Transverse colon (tissue), 4 donors: ENCODE measurements at regions not wholly inside any gene's neighbourhood (a gene's known extent, or its start where the extent isn't known, plus 50 kb on each side); places are given as distances from the start of the nearest gene placed in this dataset.

ENCODE experiments used
- DNase-seq: peaks from one replicate; pipeline ENCODE4 v3.0.0-alpha.2; 2019
- H3K27ac ChIP-seq, 4 donors: fragments of 200-600 bp; sonication (generic); 2 replicates each; pipeline ENCODE4 v1.5.1; 2016 to 2018; ENCODE audit warnings: inconsistent platforms in 4 of 4
- H3K27me3 ChIP-seq: fragments of 200-600 bp; sonication (generic); 2 replicates; pipeline ENCODE4 v1.5.1; 2017; ENCODE audit warnings: inconsistent platforms
- H3K36me3 ChIP-seq, 4 donors: fragments of 200-600 bp; sonication (generic); 2 replicates each; pipeline ENCODE4 v1.5.1; 2017 to 2019; ENCODE audit warnings: inconsistent platforms in 4 of 4
- H3K4me1 ChIP-seq, 4 donors: fragments of 200-600 bp; sonication (generic); 2 replicates each; pipeline ENCODE4 v1.5.1; 2017 to 2020; ENCODE audit warnings: inconsistent platforms in 4 of 4
- H3K4me3 ChIP-seq, 4 donors: fragments of 200-600 bp; sonication (generic); 1 replicate in 1 of 4; 2 replicates in 3 of 4; pipeline versions ENCODE4 v1.5.1 to v1.6.1; 2017 to 2019; ENCODE audit warnings: inconsistent platforms in 4 of 4
- H3K9me3 ChIP-seq, 2 donors: fragments of 200-600 bp; sonication (generic); 2 replicates each; pipeline ENCODE4 v1.5.1; 2017 to 2019; ENCODE audit warnings: inconsistent platforms in 2 of 2
- EP300 ChIP-seq: sonication (generic); formaldehyde crosslinking; IDR thresholded peaks from one replicate; pipeline ENCODE4 v1.6.1; 2017; ENCODE audit warnings: antibody characterized with exemption, low read depth
- POLR2A ChIP-seq: fragments of 450-650 bp; IDR thresholded peaks from one replicate; pipeline ENCODE4 v1.6.1; 2016; ENCODE audit warnings: antibody characterized with exemption, mild to moderate bottlenecking, moderate library complexity
- POLR2AphosphoS5 ChIP-seq, 3 donors: sonication (generic); formaldehyde crosslinking; IDR thresholded peaks; one replicate each; pipeline ENCODE4 v1.6.1; 2016; ENCODE audit warnings: antibody characterized with exemption in 3 of 3
- WGBS, 2 donors: methylation state at CpG; one replicate each; pipeline ENCODE4 v1.1.5; 2018; ENCODE audit warnings: low coverage in 1 of 2; 5-methylcytosine and 5-hydroxymethylcytosine counted together
- in situ Hi-C, 4 donors: fragments of 200-750 bp; cut with MboI; loops; one replicate each; pipeline versions ENCODE4 v1.15.0 to v1.15.1; 2017; ENCODE audit warnings: low sequenced_read_pairs in 3 of 4, low pct_ligation_motif_present in 1 of 4, low pct_unique_long_range_greater_than_20kb in 1 of 4
- intact Hi-C: fragments of 100-400 bp; cut with DNase I; formaldehyde crosslinking; loops from one replicate; pipeline ENCODE4 v1.15.1; 2023; ENCODE audit warnings: low total_unique reads
- TF ChIP-seq, protein P1 (sequence below), 5 experiments: fragments of 200-600 bp in 3 of 5; fragments of 450-650 bp in 2 of 5; sonication (generic) in 3 of 5; IDR thresholded peaks; 1 replicate in 2 of 5; 2 replicates in 3 of 5; pipeline ENCODE4 v1.5.1; 2016 to 2017; ENCODE audit warnings: antibody characterized with exemption in 5 of 5, inconsistent platforms in 3 of 5, mild to moderate bottlenecking in 2 of 5, moderate library complexity in 1 of 5

DNA sequence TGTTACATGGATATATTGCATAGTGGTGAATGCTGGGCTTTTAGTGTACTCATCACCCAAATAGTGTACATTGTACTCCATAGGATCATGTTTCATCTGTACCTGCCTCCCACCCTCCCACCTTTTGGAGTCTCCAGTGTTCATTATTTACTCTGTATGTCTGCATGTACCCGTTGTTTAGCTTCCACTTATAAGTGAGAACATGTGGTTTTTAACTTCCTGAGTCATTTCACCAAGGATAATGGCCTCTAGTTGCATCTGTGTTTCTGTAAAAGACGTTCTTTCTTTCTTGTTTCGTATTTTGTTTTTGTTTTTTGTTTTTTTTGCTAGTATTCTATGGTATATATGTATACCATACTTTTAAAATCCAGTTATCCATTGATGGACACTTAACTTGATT lies 107.5 kb downstream of the MSTN start:
- TF ChIP-seq POLR2AphosphoS5 (IDR thresholded peaks at IDR 0.05) (no peak), POLR2A (no peak), EP300 (no peak)
- TF ChIP-seq, protein P1, sequence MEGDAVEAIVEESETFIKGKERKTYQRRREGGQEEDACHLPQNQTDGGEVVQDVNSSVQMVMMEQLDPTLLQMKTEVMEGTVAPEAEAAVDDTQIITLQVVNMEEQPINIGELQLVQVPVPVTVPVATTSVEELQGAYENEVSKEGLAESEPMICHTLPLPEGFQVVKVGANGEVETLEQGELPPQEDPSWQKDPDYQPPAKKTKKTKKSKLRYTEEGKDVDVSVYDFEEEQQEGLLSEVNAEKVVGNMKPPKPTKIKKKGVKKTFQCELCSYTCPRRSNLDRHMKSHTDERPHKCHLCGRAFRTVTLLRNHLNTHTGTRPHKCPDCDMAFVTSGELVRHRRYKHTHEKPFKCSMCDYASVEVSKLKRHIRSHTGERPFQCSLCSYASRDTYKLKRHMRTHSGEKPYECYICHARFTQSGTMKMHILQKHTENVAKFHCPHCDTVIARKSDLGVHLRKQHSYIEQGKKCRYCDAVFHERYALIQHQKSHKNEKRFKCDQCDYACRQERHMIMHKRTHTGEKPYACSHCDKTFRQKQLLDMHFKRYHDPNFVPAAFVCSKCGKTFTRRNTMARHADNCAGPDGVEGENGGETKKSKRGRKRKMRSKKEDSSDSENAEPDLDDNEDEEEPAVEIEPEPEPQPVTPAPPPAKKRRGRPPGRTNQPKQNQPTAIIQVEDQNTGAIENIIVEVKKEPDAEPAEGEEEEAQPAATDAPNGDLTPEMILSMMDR (IDR thresholded peaks at IDR 0.05) = no peak
- no peaks in the 10 kb centered on the region for H3K27me3 ChIP-seq
- WGBS, 2 donors = 48 to 60% methylated on average over 3 of the region's 3 CpGs
- no peak overlapping the region for H3K27ac ChIP-seq
- H3K4me1 ChIP-seq = no peaks in the 10 kb centered on the region
- intact Hi-C loops (no loop called here), in situ Hi-C loops (no loop called here)
- H3K9me3 ChIP-seq = no peaks in the 10 kb centered on the region
- DNase-seq = no peak
- no peak overlapping the region for H3K4me3 ChIP-seq
- no peaks in the 10 kb centered on the region for H3K36me3 ChIP-seq

DNA sequence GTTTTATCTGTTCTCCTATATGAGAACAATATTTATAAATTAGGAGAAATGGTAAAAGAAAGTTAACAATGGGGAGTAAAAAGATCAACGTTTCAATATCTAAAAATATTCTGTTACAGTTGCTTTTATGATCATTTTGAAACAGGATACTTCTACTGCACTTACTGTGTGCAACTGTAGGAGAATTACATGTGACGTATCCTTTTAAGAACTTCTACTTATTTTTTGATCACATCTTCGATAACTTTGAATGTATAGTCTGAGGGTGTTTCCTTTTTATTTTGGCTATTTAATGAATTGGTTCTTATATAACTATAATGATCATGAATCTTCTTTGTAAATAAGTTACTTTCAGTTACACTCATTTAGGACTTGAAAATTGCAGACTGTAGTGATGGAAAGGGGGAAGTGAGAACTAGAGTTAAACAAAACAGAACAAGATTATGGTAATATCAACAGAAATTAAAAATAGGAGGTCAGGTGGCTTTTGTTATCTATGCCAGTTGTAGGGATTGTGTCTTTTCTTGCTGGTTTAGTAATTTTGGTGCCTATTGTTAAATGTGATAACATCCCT lies 109.9 kb downstream of the MSTN start:
- in situ Hi-C loops = no loop called here
- no peak for TF ChIP-seq POLR2AphosphoS5 (IDR thresholded peaks at IDR 0.05)
- no peak for TF ChIP-seq EP300
- TF ChIP-seq, protein P1 (IDR thresholded peaks at IDR 0.05) = no peak
- TF ChIP-seq POLR2A = no peak
- H3K27ac ChIP-seq = no peak overlapping the region
- intact Hi-C loops = no loop called here
- no peak overlapping the region for H3K4me3 ChIP-seq
- WGBS, 2 donors = 62 to 77% methylated on average over 3 of the region's 3 CpGs
- H3K36me3 ChIP-seq = no peaks in the 10 kb centered on the region
- H3K9me3 ChIP-seq = no peaks in the 10 kb centered on the region
- DNase-seq = no peak
- no peaks in the 10 kb centered on the region for H3K4me1 ChIP-seq
- H3K27me3 ChIP-seq = no peaks in the 10 kb centered on the region

DNA sequence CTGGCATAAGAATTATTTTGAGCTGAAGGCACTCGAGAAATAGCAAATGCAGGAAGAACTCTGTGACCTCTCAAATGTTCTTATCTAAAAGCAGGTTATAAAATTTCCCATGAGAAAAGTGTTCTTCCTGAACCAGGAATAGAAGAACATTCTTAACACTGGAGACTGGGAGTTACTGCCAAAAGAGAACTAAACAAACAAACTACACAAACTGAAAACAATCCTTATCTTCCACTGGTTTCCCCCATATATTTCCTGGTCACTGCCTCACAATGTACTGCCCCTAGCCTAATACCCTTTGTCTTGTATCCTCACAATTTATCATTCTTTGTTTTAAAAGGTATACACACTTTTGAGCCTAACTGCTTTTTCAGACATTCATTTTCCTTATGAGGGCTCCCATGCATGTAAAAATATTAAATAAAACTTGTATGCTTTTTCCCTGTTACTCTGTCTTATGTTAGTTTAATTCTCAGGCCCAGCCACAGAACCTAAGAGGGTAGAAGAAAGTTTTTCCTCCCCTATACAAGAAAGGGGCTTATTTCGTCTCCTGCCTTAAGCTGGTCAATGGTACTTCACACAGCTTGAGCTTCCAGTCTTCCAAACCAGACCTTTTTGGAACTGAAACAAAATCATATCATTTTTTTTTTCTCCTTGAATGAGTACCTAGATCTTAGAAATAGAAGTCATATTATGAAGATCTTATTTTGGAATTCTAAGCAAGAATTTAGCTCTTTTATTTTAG lies 110.6 kb downstream of the MSTN start:
- intact Hi-C loops = no loop called here
- WGBS, 2 donors = 52 to 100% methylated on average over 1 to 2 of the region's 2 CpGs

DNA sequence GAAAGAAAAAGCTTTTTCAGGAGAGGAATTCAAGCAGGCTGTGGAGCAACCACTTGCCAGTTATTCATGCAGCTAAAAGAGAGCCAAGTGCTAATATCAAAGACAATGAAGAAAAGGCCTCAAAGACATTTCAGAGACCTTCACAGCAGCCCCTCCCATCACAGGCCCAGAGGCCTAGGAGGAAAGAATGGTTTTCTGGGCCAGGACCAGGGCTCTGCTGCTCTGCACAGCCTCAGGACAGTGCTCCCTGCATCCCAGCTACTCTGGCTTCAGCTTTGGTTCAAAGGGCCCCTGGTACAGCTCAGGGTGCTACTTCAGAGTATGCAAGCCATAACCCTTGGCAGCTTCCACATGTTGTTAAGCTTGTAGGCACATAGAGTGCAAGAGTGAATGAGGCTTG lies 119.5 kb downstream of the MSTN start:
- H3K27ac ChIP-seq = no peak overlapping the region
- TF ChIP-seq, protein P1 (IDR thresholded peaks at IDR 0.05) = no peak
- no peak for TF ChIP-seq POLR2AphosphoS5 (IDR thresholded peaks at IDR 0.05)
- no peak for TF ChIP-seq POLR2A
- no peak for TF ChIP-seq EP300
- H3K36me3 ChIP-seq = no peaks in the 10 kb centered on the region
- peaks cover 0 to 19% of the 10 kb centered on the region in 2 donors for H3K9me3 ChIP-seq
- intact Hi-C loops (no loop called here), in situ Hi-C loops (no loop called here)
- H3K27me3 ChIP-seq = no peaks in the 10 kb centered on the region
- DNase-seq = no peak
- no peak overlapping the region for H3K4me3 ChIP-seq
- no peaks in the 10 kb centered on the region for H3K4me1 ChIP-seq

More for the DNA sequence above, 110.6 kb downstream of the MSTN start:
- Histone ChIP-seq H3K9me3 (no peaks in the 10 kb centered on the region), H3K27ac (no peak overlapping the region), H3K36me3 (no peaks in the 10 kb centered on the region), H3K27me3 (no peaks in the 10 kb centered on the region), H3K4me1 (no peaks in the 10 kb centered on the region), H3K4me3 (no peak overlapping the region)
- in situ Hi-C loops = no loop called here
- TF ChIP-seq POLR2A = no peak
- TF ChIP-seq, protein P1 (IDR thresholded peaks at IDR 0.05) = no peak
- TF ChIP-seq POLR2AphosphoS5 (IDR thresholded peaks at IDR 0.05) = no peak
- no peak for TF ChIP-seq EP300
- DNase-seq = no peak
